ENCODE measurements at regions not wholly inside any gene's neighbourhood (a gene's known extent, or its start where the extent isn't known, plus 50 kb on each side); places are given as distances from the start of the nearest gene placed in this dataset.

- Histone ChIP-seq H3K9me3 (ENCODE audit: control insufficient read depth, insufficient read depth, low read depth, low read length) (no peaks in the 10 kb centered on the region; the same call in 1 of the 2 replicates), H3K9ac (ENCODE audit: low read length) (no peak overlapping the region), H3K27me3 (ENCODE audit: control insufficient read depth, insufficient read depth, low read length) (no peaks in the 10 kb centered on the region), H3K4me1 (ENCODE audit: control insufficient read depth, insufficient read depth, low read length) (no peaks in the 10 kb centered on the region; the same call in 1 of the 2 replicates), H3K36me3 (ENCODE audit: control insufficient read depth, insufficient read depth, low read length) (peaks cover 3% of the 10 kb centered on the region; the same call in 1 of the 2 replicates), H3K4me3 (ENCODE audit: low read depth, low read length) (no peak overlapping the region), H3K27ac (ENCODE audit: low read depth, low read length) (no peak overlapping the region)
These were observed 76.9 kb upstream of the STEAP1B start for GRCh38 chr7:22576612-22577469.

GRCh38 chr7:22574754-22575520 lies 74.9 kb upstream of the STEAP1B start:
- Histone ChIP-seq H3K27me3 (ENCODE audit: control insufficient read depth, insufficient read depth, low read length) (no peaks in the 10 kb centered on the region), H3K9me3 (ENCODE audit: control insufficient read depth, insufficient read depth, low read depth, low read length) (no peaks in the 10 kb centered on the region), H3K9ac (ENCODE audit: low read length) (no peak overlapping the region), H3K4me3 (ENCODE audit: low read depth, low read length) (no peak overlapping the region), H3K27ac (ENCODE audit: low read depth, low read length) (no peak overlapping the region), H3K4me1 (ENCODE audit: control insufficient read depth, insufficient read depth, low read length) (no peaks in the 10 kb centered on the region; the same call in 1 of the 2 replicates), H3K36me3 (ENCODE audit: control insufficient read depth, insufficient read depth, low read length) (peaks cover 3% of the 10 kb centered on the region; the same call in 1 of the 2 replicates)

GRCh38 chr7:22572937-22573336 lies 72.9 kb upstream of the STEAP1B start:
- peaks cover 3% of the 10 kb centered on the region; the same call in 1 of the 2 replicates for H3K36me3 ChIP-seq (ENCODE audit: control insufficient read depth, insufficient read depth, low read length)
- H3K4me3 ChIP-seq (ENCODE audit: low read depth, low read length), result no peak overlapping the region
- no peaks in the 10 kb centered on the region for H3K27me3 ChIP-seq (ENCODE audit: control insufficient read depth, insufficient read depth, low read length)
- H3K9ac ChIP-seq (ENCODE audit: low read length), result no peak overlapping the region
- H3K4me1 ChIP-seq (ENCODE audit: control insufficient read depth, insufficient read depth, low read length), result no peaks in the 10 kb centered on the region; the same call in 1 of the 2 replicates
- H3K27ac ChIP-seq (ENCODE audit: low read depth, low read length), result no peak overlapping the region
- H3K9me3 ChIP-seq (ENCODE audit: control insufficient read depth, insufficient read depth, low read depth, low read length), result no peaks in the 10 kb centered on the region

- Histone ChIP-seq H3K9me3 (ENCODE audit: control insufficient read depth, insufficient read depth, low read depth, low read length) (no peaks in the 10 kb centered on the region), H3K27me3 (ENCODE audit: control insufficient read depth, insufficient read depth, low read length) (no peaks in the 10 kb centered on the region), H3K4me3 (ENCODE audit: low read depth, low read length) (no peak overlapping the region), H3K36me3 (ENCODE audit: control insufficient read depth, insufficient read depth, low read length) (peaks cover 3% of the 10 kb centered on the region; the same call in 1 of the 2 replicates), H3K27ac (ENCODE audit: low read depth, low read length) (no peak overlapping the region), H3K4me1 (ENCODE audit: control insufficient read depth, insufficient read depth, low read length) (no peaks in the 10 kb centered on the region; the same call in 1 of the 2 replicates), H3K9ac (ENCODE audit: low read length) (no peak overlapping the region)
These were observed 72.3 kb upstream of the STEAP1B start for GRCh38 chr7:22572292-22572691.

GRCh38 chr7:22571766-22572165 lies 71.8 kb upstream of the STEAP1B start:
- Histone ChIP-seq H3K4me3 (ENCODE audit: low read depth, low read length) (no peak overlapping the region), H3K27me3 (ENCODE audit: control insufficient read depth, insufficient read depth, low read length) (no peaks in the 10 kb centered on the region), H3K9me3 (ENCODE audit: control insufficient read depth, insufficient read depth, low read depth, low read length) (no peaks in the 10 kb centered on the region), H3K4me1 (ENCODE audit: control insufficient read depth, insufficient read depth, low read length) (no peaks in the 10 kb centered on the region; the same call in 1 of the 2 replicates), H3K36me3 (ENCODE audit: control insufficient read depth, insufficient read depth, low read length) (peaks cover 3% of the 10 kb centered on the region; the same call in 1 of the 2 replicates), H3K9ac (ENCODE audit: low read length) (no peak overlapping the region), H3K27ac (ENCODE audit: low read depth, low read length) (no peak overlapping the region)

GRCh38 chr7:22569586-22570321 lies 69.8 kb upstream of the STEAP1B start:
- Histone ChIP-seq H3K27me3 (ENCODE audit: control insufficient read depth, insufficient read depth, low read length) (no peaks in the 10 kb centered on the region), H3K36me3 (ENCODE audit: control insufficient read depth, insufficient read depth, low read length) (peaks cover 3% of the 10 kb centered on the region; the same call in 1 of the 2 replicates), H3K27ac (ENCODE audit: low read depth, low read length) (no peak overlapping the region), H3K4me1 (ENCODE audit: control insufficient read depth, insufficient read depth, low read length) (peaks cover 16% of the 10 kb centered on the region), H3K4me3 (ENCODE audit: low read depth, low read length) (no peak overlapping the region), H3K9ac (ENCODE audit: low read length) (no peak overlapping the region), H3K9me3 (ENCODE audit: control insufficient read depth, insufficient read depth, low read depth, low read length) (no peaks in the 10 kb centered on the region)

- Histone ChIP-seq H3K27me3 (ENCODE audit: control insufficient read depth, insufficient read depth, low read length) (no peaks in the 10 kb centered on the region), H3K9ac (ENCODE audit: low read length) (no peak overlapping the region), H3K9me3 (ENCODE audit: control insufficient read depth, insufficient read depth, low read depth, low read length) (no peaks in the 10 kb centered on the region), H3K4me3 (ENCODE audit: low read depth, low read length) (no peak overlapping the region), H3K4me1 (ENCODE audit: control insufficient read depth, insufficient read depth, low read length) (peaks cover 46% of the 10 kb centered on the region), H3K27ac (ENCODE audit: low read depth, low read length) (no peak overlapping the region), H3K36me3 (ENCODE audit: control insufficient read depth, insufficient read depth, low read length) (no peaks in the 10 kb centered on the region)
These were observed 66.6 kb upstream of the STEAP1B start for GRCh38 chr7:22566592-22566991.

- Histone ChIP-seq H3K9ac (ENCODE audit: low read length) (no peak overlapping the region), H3K36me3 (ENCODE audit: control insufficient read depth, insufficient read depth, low read length) (no peaks in the 10 kb centered on the region), H3K4me3 (ENCODE audit: low read depth, low read length) (no peak overlapping the region), H3K4me1 (ENCODE audit: control insufficient read depth, insufficient read depth, low read length) (peaks cover 50% of the 10 kb centered on the region), H3K27me3 (ENCODE audit: control insufficient read depth, insufficient read depth, low read length) (no peaks in the 10 kb centered on the region), H3K27ac (ENCODE audit: low read depth, low read length) (no peak overlapping the region), H3K9me3 (ENCODE audit: control insufficient read depth, insufficient read depth, low read depth, low read length) (no peaks in the 10 kb centered on the region)
These were observed 66.2 kb upstream of the STEAP1B start for GRCh38 chr7:22566176-22566575.

GRCh38 chr7:22565315-22565811 lies 65.4 kb upstream of the STEAP1B start:
- no peak overlapping the region for H3K4me3 ChIP-seq (ENCODE audit: low read depth, low read length)
- no peaks in the 10 kb centered on the region for H3K27me3 ChIP-seq (ENCODE audit: control insufficient read depth, insufficient read depth, low read length)
- peak overlapping the region; percentile 18 for H3K9ac ChIP-seq (ENCODE audit: low read length)
- no peak overlapping the region for H3K27ac ChIP-seq (ENCODE audit: low read depth, low read length)
- H3K9me3 ChIP-seq (ENCODE audit: control insufficient read depth, insufficient read depth, low read depth, low read length), result no peaks in the 10 kb centered on the region
- H3K36me3 ChIP-seq (ENCODE audit: control insufficient read depth, insufficient read depth, low read length), result no peaks in the 10 kb centered on the region
- peaks cover 57% of the 10 kb centered on the region for H3K4me1 ChIP-seq (ENCODE audit: control insufficient read depth, insufficient read depth, low read length)

GRCh38 chr7:22564511-22565045 lies 64.6 kb upstream of the STEAP1B start:
- H3K4me3 ChIP-seq (ENCODE audit: low read depth, low read length), result no peak overlapping the region; the same call in 1 of the 2 replicates
- no peak overlapping the region; the same call in 1 of the 2 replicates for H3K27ac ChIP-seq (ENCODE audit: low read depth, low read length)
- no peak overlapping the region for H3K9ac ChIP-seq (ENCODE audit: low read length)
- H3K27me3 ChIP-seq (ENCODE audit: control insufficient read depth, insufficient read depth, low read length), result no peaks in the 10 kb centered on the region
- H3K9me3 ChIP-seq (ENCODE audit: control insufficient read depth, insufficient read depth, low read depth, low read length), result no peaks in the 10 kb centered on the region
- peaks cover 61% of the 10 kb centered on the region for H3K4me1 ChIP-seq (ENCODE audit: control insufficient read depth, insufficient read depth, low read length)
- H3K36me3 ChIP-seq (ENCODE audit: control insufficient read depth, insufficient read depth, low read length), result no peaks in the 10 kb centered on the region
